GM12892 (cell line): ENCODE measurements at regions not wholly inside any gene's neighbourhood (a gene's known extent, or its start where the extent isn't known, plus 50 kb on each side); places are given as distances from the start of the nearest gene placed in this dataset.

Experiments
- DNase-seq: peaks from one replicate; pipeline ENCODE4 v3.0.0; 2011; ENCODE audit not compliant: insufficient read length
- FAIRE-seq: peaks from 2 replicates; lab custom pipeline; 2011; peaks lifted over from hg19 to GRCh38; lab: Jason Lieb, UNC
- POLR2A ChIP-seq: IDR thresholded peaks from 2 replicates; pipeline ENCODE4 v1.6.1; 2011; ENCODE audit warnings: low read depth, low read length, control low read depth
- POLR2AphosphoS5 ChIP-seq: IDR thresholded peaks from 2 replicates; pipeline ENCODE4 v1.6.1; 2011; ENCODE audit warnings: low read depth, low read length, control low read depth
- TAF1 ChIP-seq: IDR thresholded peaks from 2 replicates; pipeline ENCODE4 v1.6.1; 2011; ENCODE audit warnings: low read depth, mild to moderate bottlenecking, control low read depth, low read length, borderline replicate concordance

- TF ChIP-seq POLR2AphosphoS5 (no peak), POLR2A (no peak), TAF1 (no peak)
- FAIRE-seq, result no peak
Observed at GRCh38 chr5:105506692-105507277, 1944.2 kb upstream of the NUDT12 start.

GRCh38 chr5:105503950-105504349 lies 1941.4 kb upstream of the NUDT12 start:
- no peak for DNase-seq
- FAIRE-seq, result no peak
- no peak for TF ChIP-seq POLR2AphosphoS5

More at GRCh38 chr5:105506692-105507277, 1944.2 kb upstream of the NUDT12 start:
- no peak for DNase-seq

GRCh38 chr5:105501315-105501714 lies 1938.7 kb upstream of the NUDT12 start:
- FAIRE-seq (no peak), DNase-seq (no peak)
- TF ChIP-seq POLR2AphosphoS5 (no peak), POLR2A (no peak), TAF1 (no peak)

GRCh38 chr5:105475401-105475800 lies 1912.8 kb upstream of the NUDT12 start:
- FAIRE-seq, result no peak
- TF ChIP-seq TAF1, result no peak
- TF ChIP-seq POLR2AphosphoS5, result no peak
- TF ChIP-seq POLR2A, result no peak
- DNase-seq, result no peak

- FAIRE-seq, result no peak
Observed at GRCh38 chr5:105462377-105462776, 1899.8 kb upstream of the NUDT12 start.

GRCh38 chr5:105460721-105461120 lies 1898.1 kb upstream of the NUDT12 start:
- no peak for FAIRE-seq
- DNase-seq, result no peak
- TF ChIP-seq POLR2A (no peak), POLR2AphosphoS5 (no peak), TAF1 (no peak)

More at GRCh38 chr5:105462377-105462776, 1899.8 kb upstream of the NUDT12 start:
- TF ChIP-seq TAF1, result no peak
- no peak for TF ChIP-seq POLR2A
- TF ChIP-seq POLR2AphosphoS5, result no peak
- DNase-seq, result no peak

GRCh38 chr5:105453216-105453807 lies 1890.7 kb upstream of the NUDT12 start:
- FAIRE-seq, result no peak
- no peak for DNase-seq
- TF ChIP-seq TAF1 (no peak), POLR2A (no peak), POLR2AphosphoS5 (no peak)

GRCh38 chr5:105448271-105448670 lies 1885.7 kb upstream of the NUDT12 start:
- TF ChIP-seq POLR2AphosphoS5 (no peak), TAF1 (no peak), POLR2A (no peak)
- DNase-seq (no peak), FAIRE-seq (no peak)

- DNase-seq (no peak), FAIRE-seq (no peak)
- no peak for TF ChIP-seq POLR2AphosphoS5
Observed at GRCh38 chr5:105430516-105430915, 1867.9 kb upstream of the NUDT12 start.

GRCh38 chr5:105428451-105429380 lies 1866.1 kb upstream of the NUDT12 start:
- DNase-seq (no peak), FAIRE-seq (no peak)
- TF ChIP-seq POLR2A, result no peak
- TF ChIP-seq POLR2AphosphoS5, result no peak
- TF ChIP-seq TAF1, result no peak

GRCh38 chr5:105414067-105414466 lies 1851.5 kb upstream of the NUDT12 start:
- DNase-seq, result no peak
- FAIRE-seq, result no peak
- no peak for TF ChIP-seq TAF1
- TF ChIP-seq POLR2A, result no peak
- no peak for TF ChIP-seq POLR2AphosphoS5

- TF ChIP-seq TAF1 (no peak), POLR2A (no peak), POLR2AphosphoS5 (no peak)
- FAIRE-seq, result no peak
- no peak for DNase-seq
Observed at GRCh38 chr5:105413406-105413990, 1850.9 kb upstream of the NUDT12 start.
